PC-9 (cell line): ENCODE measurements at regions not wholly inside any gene's neighbourhood (a gene's known extent, or its start where the extent isn't known, plus 50 kb on each side); places are given as distances from the start of the nearest gene placed in this dataset.

ENCODE experiments used
- BruUV-seq: library from RNA; stranded (reverse); fragments of 400-500 nt; replicated peaks from 2 replicates; lab custom pipeline; 2021; lab: Mats Ljungman, UMichigan
- CTCF ChIA-PET: fragments of 300-600 bp; sonication (Branson Sonifier 250); formaldehyde crosslinking; loops from one replicate; lab custom pipeline; 2022; ENCODE audit warnings: antibody characterized with exemption; lab: Charles Lee
- POLR2A ChIA-PET: fragments of 300-600 bp; sonication (Branson Sonifier 250); formaldehyde crosslinking; loops from one replicate; lab custom pipeline; 2022; ENCODE audit warnings: antibody characterized with exemption; ENCODE audit not compliant: unreplicated experiment; lab: Charles Lee
- DNase-seq, 2 experiments: peaks; one replicate each; pipeline versions ENCODE4 v3.0.0 to v3.0.0-alpha.2; 2015 to 2022; ENCODE audit warnings: mixed read lengths in 1 of 2
- H2AFZ ChIP-seq: fragments of 200-600 bp; sonication (generic); 2 replicates; pipeline ENCODE4 v1.8.1; 2017; ENCODE audit warnings: antibody characterized with exemption
- H3F3A ChIP-seq: fragments of 200-600 bp; sonication (generic); 2 replicates; pipeline ENCODE4 v1.8.1; 2017; ENCODE audit warnings: antibody characterized with exemption, mild to moderate bottlenecking, low read depth; ENCODE audit not compliant: insufficient read depth
- H3K27ac ChIP-seq: fragments of 200-600 bp; sonication (generic); 2 replicates; pipeline ENCODE4 v1.6.1; 2016; ENCODE audit warnings: mixed run types
- H3K27me3 ChIP-seq: fragments of 200-600 bp; sonication (generic); 2 replicates; pipeline ENCODE4 v1.6.1; 2016; ENCODE audit warnings: low read depth, mixed run types; ENCODE audit not compliant: insufficient read depth
- H3K36me3 ChIP-seq: fragments of 200-600 bp; sonication (generic); 2 replicates; pipeline ENCODE4 v1.6.1; 2016; ENCODE audit warnings: low read depth, mixed run types
- H3K4me1 ChIP-seq: fragments of 200-600 bp; sonication (generic); replicated peaks from 2 replicates; pipeline ENCODE4 v1.6.1; 2016; ENCODE audit warnings: mixed run types; ENCODE audit not compliant: insufficient read depth
- H3K4me2 ChIP-seq: fragments of 200-600 bp; sonication (generic); 2 replicates; pipeline ENCODE4 v1.6.1; 2017; ENCODE audit warnings: mixed run types
- H3K4me3 ChIP-seq: fragments of 200-600 bp; sonication (generic); 2 replicates; pipeline ENCODE4 v1.6.1; 2016; ENCODE audit warnings: mixed run types
- H3K79me2 ChIP-seq: fragments of 200-600 bp; sonication (generic); 2 replicates; pipeline ENCODE4 v1.6.1; 2017; ENCODE audit warnings: low read depth, mixed run types
- H3K9me2 ChIP-seq: fragments of 200-600 bp; sonication (generic); 2 replicates; pipeline ENCODE4 v1.8.1; 2017; ENCODE audit warnings: mild to moderate bottlenecking; ENCODE audit not compliant: insufficient read depth
- H3K9me3 ChIP-seq: fragments of 200-600 bp; sonication (generic); 2 replicates; pipeline ENCODE4 v1.8.1; 2016; ENCODE audit warnings: low read depth; ENCODE audit not compliant: insufficient read depth
- H4K20me1 ChIP-seq: fragments of 200-600 bp; sonication (generic); 2 replicates; pipeline ENCODE4 v1.8.1; 2017; ENCODE audit not compliant: insufficient read depth
- EZH2 ChIP-seq: fragments of 200-600 bp; sonication (generic); IDR thresholded peaks from 2 replicates; pipeline ENCODE4 v1.8.0; 2017; ENCODE audit warnings: antibody characterized with exemption, low read depth
- intact Hi-C: fragments of 100-400 bp; cut with micrococcal nuclease; formaldehyde crosslinking; loops from one replicate; pipeline ENCODE4 v1.10.0; 2022; ENCODE audit not compliant: unreplicated experiment
- TF ChIP-seq, protein P1 (sequence below): fragments of 200-600 bp; sonication (generic); conservative IDR thresholded peaks from 2 replicates; pipeline ENCODE4 v1.6.1; 2017; ENCODE audit warnings: mixed run types, antibody characterized with exemption, mild to moderate bottlenecking, moderate library complexity

DNA sequence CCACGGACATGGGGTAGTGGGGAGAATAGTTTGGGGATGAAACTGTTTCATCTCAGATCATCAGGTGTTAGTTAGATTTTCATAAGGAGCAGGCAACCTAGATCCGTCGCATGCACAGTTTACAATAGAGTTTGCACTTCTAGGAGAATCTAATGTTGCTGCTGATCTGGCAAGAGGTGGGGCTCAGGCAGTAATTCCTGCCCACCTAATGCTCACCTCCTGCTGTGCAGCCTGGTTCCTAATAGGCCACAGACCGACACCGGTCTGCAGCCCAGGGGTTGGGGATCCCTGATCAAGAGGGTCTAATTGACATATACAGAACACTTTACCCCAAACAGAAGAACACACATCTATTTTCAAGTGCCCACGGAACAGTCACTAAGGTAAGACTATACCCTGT lies 275.1 kb downstream of the PTPRU start:
- no peaks in the 10 kb centered on the region for H3K27me3 ChIP-seq
- H3K4me2 ChIP-seq = no peak overlapping the region
- TF ChIP-seq, protein P1, sequence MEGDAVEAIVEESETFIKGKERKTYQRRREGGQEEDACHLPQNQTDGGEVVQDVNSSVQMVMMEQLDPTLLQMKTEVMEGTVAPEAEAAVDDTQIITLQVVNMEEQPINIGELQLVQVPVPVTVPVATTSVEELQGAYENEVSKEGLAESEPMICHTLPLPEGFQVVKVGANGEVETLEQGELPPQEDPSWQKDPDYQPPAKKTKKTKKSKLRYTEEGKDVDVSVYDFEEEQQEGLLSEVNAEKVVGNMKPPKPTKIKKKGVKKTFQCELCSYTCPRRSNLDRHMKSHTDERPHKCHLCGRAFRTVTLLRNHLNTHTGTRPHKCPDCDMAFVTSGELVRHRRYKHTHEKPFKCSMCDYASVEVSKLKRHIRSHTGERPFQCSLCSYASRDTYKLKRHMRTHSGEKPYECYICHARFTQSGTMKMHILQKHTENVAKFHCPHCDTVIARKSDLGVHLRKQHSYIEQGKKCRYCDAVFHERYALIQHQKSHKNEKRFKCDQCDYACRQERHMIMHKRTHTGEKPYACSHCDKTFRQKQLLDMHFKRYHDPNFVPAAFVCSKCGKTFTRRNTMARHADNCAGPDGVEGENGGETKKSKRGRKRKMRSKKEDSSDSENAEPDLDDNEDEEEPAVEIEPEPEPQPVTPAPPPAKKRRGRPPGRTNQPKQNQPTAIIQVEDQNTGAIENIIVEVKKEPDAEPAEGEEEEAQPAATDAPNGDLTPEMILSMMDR = no peak
- TF ChIP-seq EZH2 = no peak
- intact Hi-C loops = loop anchor here (5.0 to 10.0 kb wide), 3 partner anchors 201 to 573 kb away; no protein-coding TSS in a partner anchor
- no peak for DNase-seq
- no peak overlapping the region for H3K4me3 ChIP-seq
- ChIA-PET CTCF (no interaction called here), POLR2A (no interaction called here)
- H3F3A ChIP-seq = no peaks in the 10 kb centered on the region
- no peaks in the 10 kb centered on the region for H3K9me2 ChIP-seq
- no peak overlapping the region for H2AFZ ChIP-seq
- H3K79me2 ChIP-seq = no peaks in the 10 kb centered on the region
- H3K36me3 ChIP-seq = no peaks in the 10 kb centered on the region
- no TSS peak for BruUV-seq
- H3K27ac ChIP-seq = no peak overlapping the region
- H4K20me1 ChIP-seq = no peaks in the 10 kb centered on the region
- no peaks in the 10 kb centered on the region for H3K4me1 ChIP-seq
- no peaks in the 10 kb centered on the region for H3K9me3 ChIP-seq

DNA sequence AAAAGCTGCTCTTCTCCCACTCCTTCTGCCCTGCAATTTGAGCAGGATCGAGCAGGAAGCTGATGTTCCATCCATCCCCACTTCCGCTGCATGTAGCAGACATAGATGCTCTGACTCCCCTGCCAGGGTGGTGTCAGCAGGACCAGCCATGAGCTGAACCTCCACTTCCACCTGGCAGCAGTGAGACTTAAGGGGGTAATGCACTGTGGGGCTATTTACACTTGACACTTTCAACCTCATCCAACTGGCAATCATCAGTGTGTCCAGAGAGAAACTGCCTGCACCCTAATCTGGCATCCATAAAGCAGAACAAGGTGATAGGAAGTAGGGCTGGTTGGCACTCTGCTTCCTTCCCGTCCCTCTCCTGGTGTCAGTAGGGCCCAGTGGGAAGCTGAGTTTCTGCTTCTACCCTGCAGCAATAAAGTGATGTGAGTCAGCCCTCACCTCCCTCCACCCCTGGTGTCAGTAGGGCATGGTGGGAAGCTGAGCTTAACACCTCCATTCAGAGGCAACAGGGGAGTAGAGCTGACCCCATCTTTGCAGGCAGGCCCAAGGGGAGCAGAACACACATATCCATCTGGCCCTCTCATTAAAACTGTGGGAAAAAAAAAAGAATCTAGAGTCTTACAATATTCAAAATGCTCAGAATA lies 272.3 kb downstream of the PTPRU start:
- intact Hi-C loops = no loop called here
- H3K4me1 ChIP-seq = no peaks in the 10 kb centered on the region

DNA sequence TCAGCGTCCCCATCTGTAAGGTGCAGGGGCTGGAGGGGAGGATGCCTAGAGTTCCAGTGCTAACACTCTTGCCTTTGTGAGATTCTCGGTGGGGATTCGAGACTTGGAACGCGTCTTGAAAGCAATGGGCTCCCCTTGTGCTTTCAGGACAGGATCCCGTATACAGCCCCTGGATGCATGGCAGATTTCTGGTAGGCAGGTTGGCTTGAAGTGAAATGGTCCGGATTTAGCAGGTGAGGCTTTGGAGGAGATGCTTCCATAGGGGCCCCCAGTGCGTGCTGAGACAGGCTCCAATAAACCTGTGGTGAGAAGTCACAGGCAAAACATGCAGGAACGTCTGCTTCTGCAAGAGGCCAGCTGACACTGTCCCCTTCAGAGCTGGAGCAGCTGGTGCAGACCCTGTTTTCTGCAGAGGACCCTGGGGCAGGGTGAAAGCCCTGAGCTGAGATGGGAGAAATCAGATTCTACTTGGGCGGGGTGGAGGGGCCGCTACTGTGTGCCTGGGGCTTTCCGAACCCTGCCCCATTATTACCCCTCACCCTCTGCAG lies 270.4 kb downstream of the PTPRU start:
- H3K4me1 ChIP-seq = no peaks in the 10 kb centered on the region
- H2AFZ ChIP-seq = no peak overlapping the region
- POLR2A ChIA-PET = no interaction called here
- TF ChIP-seq, protein P1 = no peak
- no peak for TF ChIP-seq EZH2
- H4K20me1 ChIP-seq = no peaks in the 10 kb centered on the region
- H3K27ac ChIP-seq = no peak overlapping the region
- no peak for DNase-seq
- intact Hi-C loops = no loop called here
- no peak overlapping the region for H3K4me2 ChIP-seq
- no TSS peak for BruUV-seq
- no peaks in the 10 kb centered on the region for H3F3A ChIP-seq
- H3K36me3 ChIP-seq = no peaks in the 10 kb centered on the region
- H3K9me3 ChIP-seq = no peaks in the 10 kb centered on the region
- no peaks in the 10 kb centered on the region for H3K79me2 ChIP-seq
- CTCF ChIA-PET = no interaction called here
- no peaks in the 10 kb centered on the region for H3K9me2 ChIP-seq
- no peak overlapping the region for H3K4me3 ChIP-seq
- no peaks in the 10 kb centered on the region for H3K27me3 ChIP-seq

More for the DNA sequence above, 272.3 kb downstream of the PTPRU start:
- ChIA-PET CTCF (no interaction called here), POLR2A (no interaction called here)
- Histone ChIP-seq H3K27me3 (no peaks in the 10 kb centered on the region), H3K27ac (no peak overlapping the region), H3K79me2 (no peaks in the 10 kb centered on the region), H4K20me1 (no peaks in the 10 kb centered on the region), H3K9me2 (no peaks in the 10 kb centered on the region), H3K4me3 (no peak overlapping the region), H2AFZ (no peak overlapping the region), H3K4me2 (no peak overlapping the region), H3F3A (no peaks in the 10 kb centered on the region), H3K36me3 (no peaks in the 10 kb centered on the region), H3K9me3 (no peaks in the 10 kb centered on the region)
- TF ChIP-seq EZH2 = no peak
- TF ChIP-seq, protein P1 = no peak
- BruUV-seq = no TSS peak
- DNase-seq = no peak
